ENCODE measurements at regions not wholly inside any gene's neighbourhood (a gene's known extent, or its start where the extent isn't known, plus 50 kb on each side); places are given as distances from the start of the nearest gene placed in this dataset.

DNA sequence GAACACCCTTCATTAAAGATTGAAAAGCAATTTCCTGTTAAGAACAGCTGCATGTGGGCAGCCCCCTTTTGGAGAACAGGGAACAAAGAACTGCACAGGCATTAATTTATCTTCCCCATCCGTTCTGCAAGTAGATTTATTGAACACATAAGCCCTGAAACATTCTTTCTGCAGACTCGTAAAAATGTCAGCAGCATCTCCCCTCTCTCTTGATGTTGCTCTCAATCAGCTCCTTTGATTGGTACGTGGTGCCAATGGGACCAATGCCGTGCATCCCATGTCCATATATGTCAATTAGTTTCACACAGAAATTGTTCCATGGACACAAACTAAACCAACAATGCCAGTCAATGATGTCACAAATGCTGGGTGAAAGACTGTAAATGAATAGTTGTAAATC is 228.5 kb upstream of the RASGEF1B start:
- TF ChIP-seq, protein P1, sequence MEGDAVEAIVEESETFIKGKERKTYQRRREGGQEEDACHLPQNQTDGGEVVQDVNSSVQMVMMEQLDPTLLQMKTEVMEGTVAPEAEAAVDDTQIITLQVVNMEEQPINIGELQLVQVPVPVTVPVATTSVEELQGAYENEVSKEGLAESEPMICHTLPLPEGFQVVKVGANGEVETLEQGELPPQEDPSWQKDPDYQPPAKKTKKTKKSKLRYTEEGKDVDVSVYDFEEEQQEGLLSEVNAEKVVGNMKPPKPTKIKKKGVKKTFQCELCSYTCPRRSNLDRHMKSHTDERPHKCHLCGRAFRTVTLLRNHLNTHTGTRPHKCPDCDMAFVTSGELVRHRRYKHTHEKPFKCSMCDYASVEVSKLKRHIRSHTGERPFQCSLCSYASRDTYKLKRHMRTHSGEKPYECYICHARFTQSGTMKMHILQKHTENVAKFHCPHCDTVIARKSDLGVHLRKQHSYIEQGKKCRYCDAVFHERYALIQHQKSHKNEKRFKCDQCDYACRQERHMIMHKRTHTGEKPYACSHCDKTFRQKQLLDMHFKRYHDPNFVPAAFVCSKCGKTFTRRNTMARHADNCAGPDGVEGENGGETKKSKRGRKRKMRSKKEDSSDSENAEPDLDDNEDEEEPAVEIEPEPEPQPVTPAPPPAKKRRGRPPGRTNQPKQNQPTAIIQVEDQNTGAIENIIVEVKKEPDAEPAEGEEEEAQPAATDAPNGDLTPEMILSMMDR (IDR thresholded peaks at IDR 0.05): no peak
- no peak for TF ChIP-seq POLR2A (IDR thresholded peaks at IDR 0.05)
